Epidermal melanocyte (primary cell): ENCODE measurements at regions not wholly inside any gene's neighbourhood (a gene's known extent, or its start where the extent isn't known, plus 50 kb on each side); places are given as distances from the start of the nearest gene placed in this dataset.

Experiments
- DNase-seq: peaks from one replicate; pipeline ENCODE4 v3.0.0; 2011; ENCODE audit warnings: low spot score; ENCODE audit not compliant: insufficient read length

GRCh38 chr3:31220431-31220830, 312.3 kb upstream of the STT3B start:
- no peak for DNase-seq

GRCh38 chr3:31223278-31223677, 309.4 kb upstream of the STT3B start:
- DNase-seq = no peak

GRCh38 chr3:31224936-31225335, 307.8 kb upstream of the STT3B start:
- no peak for DNase-seq

- DNase-seq = no peak
These were observed 306.8 kb upstream of the STT3B start for GRCh38 chr3:31225923-31226322.

DNA sequence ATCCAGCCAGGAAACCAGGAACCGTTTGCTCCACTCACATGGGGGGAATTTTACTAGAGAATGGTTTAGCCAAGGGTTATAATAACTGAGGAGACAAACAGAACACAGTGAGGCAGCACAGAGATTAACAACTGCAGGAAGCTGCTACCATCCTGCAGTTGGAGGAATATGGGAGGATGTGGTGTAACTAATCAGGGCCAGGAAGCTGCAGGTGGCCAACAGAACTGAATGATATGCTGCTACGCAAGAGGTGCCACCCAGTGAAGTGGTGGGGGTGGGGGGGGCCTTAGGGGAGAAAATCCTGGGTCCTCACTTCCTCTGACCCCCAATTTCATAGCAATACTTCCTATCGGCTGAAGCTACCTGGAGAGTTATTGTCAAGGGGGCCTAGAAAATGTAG, 306.4 kb upstream of the STT3B start:
- DNase-seq = no peak

DNA sequence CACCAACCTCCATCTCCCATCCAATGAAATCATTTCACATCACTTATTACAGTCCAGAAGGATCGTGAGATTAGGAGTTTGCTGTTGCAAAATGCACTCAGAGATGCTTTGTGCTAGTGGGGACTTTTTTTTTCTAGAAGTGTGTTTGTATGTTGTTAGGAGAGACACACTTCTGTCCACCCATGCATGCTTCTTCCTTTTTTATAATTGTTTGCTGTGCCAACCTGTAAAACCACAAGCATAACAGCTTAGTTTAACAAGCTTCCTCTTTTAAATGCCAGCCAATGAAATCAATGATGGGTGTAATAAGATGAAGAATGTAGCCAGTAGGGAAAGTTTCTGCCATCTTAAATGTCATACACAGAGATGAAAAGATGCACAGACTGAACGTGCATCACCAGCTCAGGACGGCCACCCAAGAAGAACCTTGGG, 305.6 kb upstream of the STT3B start:
- DNase-seq = no peak

- DNase-seq = no peak
These were observed 302.1 kb upstream of the STT3B start for GRCh38 chr3:31230425-31231223.

GRCh38 chr3:31232055-31233025, 300.4 kb upstream of the STT3B start:
- DNase-seq = no peak

GRCh38 chr3:31234145-31234544, 298.6 kb upstream of the STT3B start:
- DNase-seq = no peak

DNA sequence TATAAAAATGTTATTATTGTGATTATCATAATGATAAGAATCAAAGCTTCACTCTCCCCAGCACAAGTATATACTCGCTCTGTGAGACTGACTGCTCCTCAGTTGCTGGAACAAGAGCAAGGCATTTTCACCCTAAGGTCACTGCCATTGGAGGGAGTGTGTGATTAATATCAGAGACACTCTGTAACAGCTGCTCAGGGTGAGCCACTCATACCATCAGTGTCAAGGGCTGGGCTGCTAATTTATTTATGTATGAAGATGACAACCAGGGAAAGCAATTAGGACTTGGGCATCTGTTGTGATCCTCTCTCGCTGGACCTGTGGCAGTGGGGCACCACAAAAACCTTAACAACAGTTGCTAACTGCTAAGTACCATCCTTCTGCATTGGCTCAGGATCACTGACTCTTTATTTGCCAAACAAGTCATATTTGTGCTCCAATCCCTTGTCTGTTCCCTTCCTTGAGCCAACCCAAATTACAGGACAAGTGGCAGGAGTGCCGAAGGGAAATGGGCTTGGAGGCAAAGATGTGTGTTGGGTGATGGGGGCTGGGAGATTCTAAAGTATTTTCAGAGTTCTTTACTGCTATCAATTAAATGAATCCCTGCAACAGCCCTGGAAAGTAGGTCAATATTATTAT, 297.5 kb upstream of the STT3B start:
- no peak for DNase-seq

- no peak for DNase-seq
These were observed 294.8 kb upstream of the STT3B start for GRCh38 chr3:31237887-31238286.

- no peak for DNase-seq
These were observed 292.7 kb upstream of the STT3B start for GRCh38 chr3:31240013-31240412.

- no peak for DNase-seq
These were observed 292.3 kb upstream of the STT3B start for GRCh38 chr3:31240466-31240865.

DNA sequence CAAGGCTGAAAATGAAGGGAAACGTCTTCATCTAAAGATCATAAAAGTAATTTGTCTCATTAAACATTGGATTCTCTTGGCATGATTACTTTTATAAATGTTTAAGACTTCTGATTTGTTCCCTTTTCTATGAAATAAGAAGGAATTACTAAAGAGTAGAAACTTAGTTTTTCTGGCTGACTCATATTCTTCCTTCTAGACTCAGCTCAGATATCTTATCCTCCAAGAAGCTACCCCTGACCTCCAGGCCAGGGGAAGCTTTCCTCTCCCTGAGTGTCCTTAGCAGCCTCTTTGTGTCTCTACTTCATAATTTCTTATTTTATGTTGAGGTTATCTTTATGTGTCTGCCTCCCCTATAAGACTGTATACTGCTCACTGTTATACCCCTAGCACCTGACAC, 291.9 kb upstream of the STT3B start:
- DNase-seq = no peak

DNA sequence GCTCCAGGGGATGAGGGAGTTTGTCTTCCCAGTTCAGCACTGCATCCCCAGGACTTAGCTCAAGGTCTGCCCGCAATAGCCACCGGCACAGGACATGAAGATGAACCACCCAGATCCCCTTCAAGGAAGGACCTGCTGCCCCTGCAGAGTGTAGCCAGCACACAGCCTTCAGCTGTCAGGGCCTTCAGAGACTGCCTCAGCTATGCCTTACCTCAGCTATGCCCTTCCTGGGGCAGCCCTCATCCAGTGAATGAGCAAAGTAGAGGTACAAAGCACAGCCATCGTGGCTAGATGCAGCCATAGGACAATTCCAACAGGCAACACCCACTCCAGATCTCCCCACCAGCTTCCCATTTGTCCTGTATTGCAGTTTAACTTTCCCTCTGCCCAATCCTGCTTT, 291.2 kb upstream of the STT3B start:
- DNase-seq = no peak

DNA sequence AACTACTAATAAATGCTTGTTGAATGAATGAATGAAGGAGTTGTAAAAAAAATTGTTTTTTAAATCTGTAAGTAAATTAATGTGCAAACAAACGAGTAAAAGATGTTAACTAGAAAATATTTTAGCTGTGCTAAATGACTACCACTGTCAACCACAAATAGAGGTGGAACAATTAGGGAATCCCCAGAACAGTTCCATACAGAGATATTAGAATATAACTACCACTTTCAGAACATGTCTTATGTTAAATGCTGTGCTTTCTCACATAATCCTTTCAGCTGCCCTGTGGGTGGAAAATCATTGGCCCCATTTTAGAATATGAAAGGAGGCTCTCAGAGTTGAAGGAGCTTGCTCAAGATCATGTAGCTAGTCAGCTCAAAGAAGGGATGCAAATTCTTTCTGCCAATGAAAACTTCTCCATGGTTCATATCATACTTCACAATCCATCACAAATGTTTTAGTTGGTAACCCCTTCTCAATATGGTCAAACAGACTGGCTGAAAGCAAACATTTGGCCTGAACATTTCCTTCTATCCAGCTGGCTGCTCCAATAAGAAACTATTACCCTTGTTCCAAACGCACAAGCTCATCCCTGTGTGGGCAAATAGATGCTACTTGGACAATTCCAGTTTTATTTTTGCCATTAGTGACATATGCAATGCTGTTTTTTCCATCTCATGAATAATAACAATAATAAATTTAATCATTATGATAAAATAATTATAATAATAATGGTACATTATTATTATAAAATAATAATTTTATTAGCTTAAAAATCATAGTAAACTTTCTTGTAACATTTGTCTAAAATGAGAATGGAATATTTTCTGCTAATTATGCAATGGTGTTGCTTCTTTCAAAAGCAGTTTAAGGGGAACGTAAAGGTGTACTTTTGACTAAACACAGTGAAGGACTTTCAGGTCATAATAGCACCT, 290.4 kb upstream of the STT3B start:
- DNase-seq = no peak

GRCh38 chr3:31244929-31245817, 287.6 kb upstream of the STT3B start:
- DNase-seq = no peak

- DNase-seq = no peak
These were observed 286.2 kb upstream of the STT3B start for GRCh38 chr3:31246293-31247062.

GRCh38 chr3:31247063-31247447, 285.7 kb upstream of the STT3B start:
- DNase-seq = no peak
